ENCODE measurements at regions not wholly inside any gene's neighbourhood (a gene's known extent, or its start where the extent isn't known, plus 50 kb on each side); places are given as distances from the start of the nearest gene placed in this dataset.

GRCh38 chr6:33907227-33907626 is 103.4 kb upstream of the MLN start:
- ChIA-PET RAD21 (ENCODE audit: low non-redundant PET in 1 of 2, low total read pairs in 2 of 2, uncharacterized antibody in 2 of 2, unreplicated experiment in 2 of 2) (no interaction called here), POLR2A (no interaction called here), CTCF (no interaction called here)
- no peaks in the 10 kb centered on the region for H3K79me2 ChIP-seq (ENCODE audit: insufficient read depth, low read length)
- H3K36me3 ChIP-seq (ENCODE audit: control insufficient read depth in 1 of 2, insufficient read depth in 2 of 2, low read length in 2 of 2): no peaks in the 10 kb centered on the region
- peaks cover 3% of the 10 kb centered on the region; the same call in 1 of the 2 replicates for H3K27me3 ChIP-seq (ENCODE audit: insufficient read depth, low read length)
- no peaks in the 10 kb centered on the region for H3K4me1 ChIP-seq (ENCODE audit: control insufficient read depth in 1 of 2, insufficient read depth in 2 of 2, low read length in 2 of 2)
- no peaks in the 10 kb centered on the region for H3K9me3 ChIP-seq (ENCODE audit: control insufficient read depth in 1 of 2, insufficient read depth in 1 of 2, low read depth in 1 of 2, low read length in 2 of 2)
- intact Hi-C loops (cut with micrococcal nuclease): no loop called here
- H3K9ac ChIP-seq (ENCODE audit: low read length): no peak overlapping the region
- no peaks in the 10 kb centered on the region for H4K20me1 ChIP-seq (ENCODE audit: insufficient read depth)
- TF ChIP-seq POLR2A (IDR thresholded peaks at IDR 0.05; ENCODE audit: borderline replicate concordance, extremely low read depth, insufficient read depth, insufficient read length) (no peak), JUND (IDR thresholded peaks at IDR 0.05) (no peak), ELF1 (IDR thresholded peaks at IDR 0.05; ENCODE audit: borderline replicate concordance, low read depth) (no peak)
- no peak overlapping the region for H3K4me3 ChIP-seq (replicated peaks in 1 of 2; ENCODE audit: low read depth in 1 of 2, low read length in 2 of 2)
- DNase-seq (ENCODE audit: low read depth, low spot score): no peak
- no peaks in the 10 kb centered on the region for H3K9me2 ChIP-seq (ENCODE audit: insufficient read depth)
- no TSS peak for BruUV-seq (replicated peaks)
- H3K27ac ChIP-seq (ENCODE audit: low read depth, low read length): no peak overlapping the region
- no peak overlapping the region for H3K4me2 ChIP-seq (ENCODE audit: low read length)
- no peak for ATAC-seq
- H2AFZ ChIP-seq (ENCODE audit: low read depth, low read length, poor library complexity, severe bottlenecking): no peak overlapping the region

- CTCF ChIA-PET: no interaction called here
- RAD21 ChIA-PET (ENCODE audit: low non-redundant PET in 1 of 2, low total read pairs in 2 of 2, uncharacterized antibody in 2 of 2, unreplicated experiment in 2 of 2): no interaction called here
Observed at GRCh38 chr6:33906439-33906838, 102.6 kb upstream of the MLN start.

More at GRCh38 chr6:33906439-33906838, 102.6 kb upstream of the MLN start:
- Histone ChIP-seq H3K27me3 (ENCODE audit: insufficient read depth, low read length) (peaks cover 5% of the 10 kb centered on the region; the same call in 1 of the 2 replicates), H3K4me1 (ENCODE audit: control insufficient read depth in 1 of 2, insufficient read depth in 2 of 2, low read length in 2 of 2) (no peaks in the 10 kb centered on the region), H3K27ac (ENCODE audit: low read depth, low read length) (no peak overlapping the region), H3K36me3 (ENCODE audit: control insufficient read depth in 1 of 2, insufficient read depth in 2 of 2, low read length in 2 of 2) (no peaks in the 10 kb centered on the region), H3K4me2 (ENCODE audit: low read length) (no peak overlapping the region), H4K20me1 (ENCODE audit: insufficient read depth) (no peaks in the 10 kb centered on the region), H3K9ac (ENCODE audit: low read length) (no peak overlapping the region), H2AFZ (ENCODE audit: low read depth, low read length, poor library complexity, severe bottlenecking) (no peak overlapping the region), H3K9me2 (ENCODE audit: insufficient read depth) (no peaks in the 10 kb centered on the region), H3K9me3 (ENCODE audit: control insufficient read depth in 1 of 2, insufficient read depth in 1 of 2, low read depth in 1 of 2, low read length in 2 of 2) (no peaks in the 10 kb centered on the region), H3K79me2 (ENCODE audit: insufficient read depth, low read length) (no peaks in the 10 kb centered on the region), H3K4me3 (replicated peaks in 1 of 2; ENCODE audit: low read depth in 1 of 2, low read length in 2 of 2) (no peak overlapping the region)
- POLR2A ChIA-PET: no interaction called here
- BruUV-seq (replicated peaks): no TSS peak
- DNase-seq (ENCODE audit: low read depth, low spot score): no peak
- intact Hi-C loops (cut with micrococcal nuclease): no loop called here
- no peak for ATAC-seq
- no peak for TF ChIP-seq CBX3 (IDR thresholded peaks at IDR 0.05; ENCODE audit: low read depth)
- TF ChIP-seq FOSL1 (IDR thresholded peaks at IDR 0.05; ENCODE audit: low read depth): no peak
- no peak for TF ChIP-seq JUND (IDR thresholded peaks at IDR 0.05)
- no peak for TF ChIP-seq ZNF274 (IDR thresholded peaks at IDR 0.05; ENCODE audit: low read depth, low read length)
- TF ChIP-seq EZH2phosphoT487 (IDR thresholded peaks at IDR 0.05; ENCODE audit: borderline replicate concordance): no peak
- no peak for TF ChIP-seq ZFX (IDR thresholded peaks at IDR 0.05)
- no peak for TF ChIP-seq SIN3A (IDR thresholded peaks at IDR 0.05; ENCODE audit: low read depth)
- TF ChIP-seq RAD21 (IDR thresholded peaks at IDR 0.05; ENCODE audit: low read depth): no peak
- no peak for TF ChIP-seq POLR2A (IDR thresholded peaks at IDR 0.05; ENCODE audit: borderline replicate concordance, extremely low read depth, insufficient read depth, insufficient read length)
- TF ChIP-seq TCF7L2 (IDR thresholded peaks at IDR 0.05; ENCODE audit: borderline replicate concordance, extremely low read depth, insufficient read depth, insufficient read length): no peak
- TF ChIP-seq EGR1 (IDR thresholded peaks at IDR 0.05; ENCODE audit: low read depth): no peak
- TF ChIP-seq ELF1 (IDR thresholded peaks at IDR 0.05; ENCODE audit: borderline replicate concordance, low read depth): no peak
- TF ChIP-seq EZH2 (IDR thresholded peaks at IDR 0.05): no peak
- no peak for TF ChIP-seq MAX (IDR thresholded peaks at IDR 0.05)
- no peak for TF ChIP-seq YY1 (IDR thresholded peaks at IDR 0.05; ENCODE audit: extremely low read depth, insufficient replicate concordance, low read depth, low read length)

All from HCT116 (cell line).